DMS153 (cell line): ENCODE measurements at regions not wholly inside any gene's neighbourhood (a gene's known extent, or its start where the extent isn't known, plus 50 kb on each side); places are given as distances from the start of the nearest gene placed in this dataset.

Experiments used
- DNase-seq: peaks from one replicate; lab custom pipeline; 2025; lab: John Stamatoyannopoulos, UW

DNA sequence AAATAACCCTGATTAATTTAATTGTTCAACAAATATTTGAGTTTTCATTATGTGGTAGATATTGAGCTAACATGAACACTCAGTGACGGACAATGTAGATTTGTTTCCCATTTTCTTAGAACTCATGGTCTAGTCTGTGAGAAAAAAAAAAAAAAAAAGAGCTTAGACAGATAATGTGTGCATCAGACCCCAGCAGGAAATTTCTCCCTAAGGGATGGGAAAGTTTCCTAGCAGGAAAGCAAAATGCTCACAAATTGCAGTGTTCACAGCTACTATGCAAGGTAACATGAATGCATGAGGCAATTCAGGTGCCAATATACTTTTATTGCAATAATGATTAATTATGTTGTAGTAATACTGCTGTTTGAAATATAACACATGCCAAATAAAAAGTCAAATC, 843.2 kb upstream of the SLIT2 start:
- DNase-seq: no peak

DNA sequence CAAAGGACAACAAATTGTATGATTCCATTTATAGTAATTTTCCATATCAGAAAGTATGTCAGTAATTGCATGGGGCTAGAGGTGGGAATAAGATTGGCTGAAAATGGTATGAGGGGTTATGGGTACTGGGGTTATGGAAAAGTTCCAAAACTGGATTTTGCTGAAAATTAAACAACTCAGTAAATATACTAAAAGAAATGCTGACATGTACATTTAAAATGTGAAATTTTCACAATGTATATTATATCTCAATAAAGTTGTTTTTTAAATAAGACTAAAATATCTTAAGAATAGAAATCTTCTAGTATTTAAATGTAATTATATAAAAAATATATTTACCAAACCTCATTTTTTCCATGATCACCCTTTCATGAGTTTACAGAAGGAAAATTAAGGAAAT, 844.9 kb upstream of the SLIT2 start:
- no peak for DNase-seq

DNA sequence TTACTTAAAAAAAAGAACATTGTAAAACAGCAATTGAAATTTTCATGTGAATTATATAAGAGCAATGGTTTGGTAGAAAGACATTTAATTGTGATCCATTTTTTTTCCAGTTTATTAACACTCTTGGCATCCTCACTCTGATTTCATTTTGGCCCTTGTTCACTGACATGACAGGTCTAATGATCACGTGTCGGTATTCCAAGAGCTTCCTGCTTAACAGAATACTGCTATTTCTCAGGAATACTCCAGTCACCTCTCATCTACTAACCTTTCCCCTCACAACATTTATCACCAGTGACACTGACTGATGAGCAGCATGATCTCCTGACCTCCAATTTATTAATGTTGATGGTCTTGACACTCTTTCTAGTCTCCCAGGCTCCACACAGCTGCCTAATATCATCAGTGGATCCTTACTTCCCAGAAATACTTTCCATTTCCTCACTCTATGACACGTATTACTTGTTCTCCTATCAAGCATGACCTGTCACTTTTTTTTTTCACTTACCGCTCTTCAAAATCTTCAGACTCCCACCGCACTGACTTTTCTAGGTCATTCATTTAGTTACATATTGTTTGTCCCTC, 847.8 kb upstream of the SLIT2 start:
- no peak for DNase-seq

- DNase-seq: no peak
These were observed 849.1 kb upstream of the SLIT2 start for GRCh38 chr4:19402581-19403065.

GRCh38 chr4:19401301-19402080, 850.2 kb upstream of the SLIT2 start:
- no peak for DNase-seq

DNA sequence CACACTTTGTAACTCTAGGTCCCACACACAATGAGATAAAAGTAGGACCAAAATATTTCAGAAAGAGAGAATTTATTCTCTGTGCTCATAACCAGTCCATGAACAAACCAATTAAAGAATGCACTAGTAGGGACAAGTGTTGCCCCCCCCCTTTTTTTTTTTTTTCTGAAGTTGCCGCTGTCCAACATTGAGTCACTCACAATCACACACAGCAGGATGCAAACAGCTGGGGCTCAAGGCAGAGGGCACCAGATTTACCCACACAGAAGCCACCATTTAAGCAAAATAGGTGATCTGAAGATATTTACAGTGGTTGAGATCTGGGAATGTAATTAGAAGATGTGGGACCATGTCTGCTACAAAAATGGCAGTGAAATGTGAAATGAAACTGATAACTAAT, 850.9 kb upstream of the SLIT2 start:
- no peak for DNase-seq

GRCh38 chr4:19399001-19399400, 852.7 kb upstream of the SLIT2 start:
- DNase-seq: no peak

- no peak for DNase-seq
These were observed 864.9 kb upstream of the SLIT2 start for GRCh38 chr4:19386786-19387185.

DNA sequence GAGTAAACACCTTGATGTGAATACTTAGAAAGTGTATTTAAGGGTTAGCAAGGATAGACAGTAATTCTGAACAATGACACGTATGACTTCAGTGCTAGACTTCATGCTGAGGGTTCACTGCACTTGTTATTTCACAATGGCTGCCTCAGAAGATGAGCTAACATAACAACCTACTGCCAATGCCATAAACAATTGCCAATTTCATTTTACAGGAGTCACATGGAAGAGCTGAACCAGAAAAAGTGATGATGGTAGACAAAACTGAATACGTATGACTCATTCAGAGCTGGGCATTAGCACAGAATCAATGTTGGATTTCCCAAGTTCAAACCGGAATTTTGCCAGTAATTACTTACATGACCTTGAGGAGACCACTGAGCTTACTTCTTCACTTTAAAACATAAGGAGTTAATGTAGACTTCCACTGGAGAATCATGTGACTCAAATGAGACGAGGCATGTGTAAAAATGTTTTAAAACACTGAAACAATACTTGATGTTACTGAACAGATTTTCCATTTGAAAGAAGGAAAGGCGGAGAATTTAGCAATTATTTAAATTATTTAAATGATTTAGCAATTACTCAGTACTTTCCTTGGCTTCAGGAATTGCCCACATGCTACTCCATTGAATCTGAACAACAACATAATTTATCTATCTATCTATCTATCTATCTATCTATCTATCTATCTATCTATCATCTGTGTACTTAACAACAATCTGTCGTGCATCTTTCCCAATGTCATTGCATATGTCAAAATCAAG, 868.5 kb upstream of the SLIT2 start:
- no peak for DNase-seq

GRCh38 chr4:19381068-19381467, 870.6 kb upstream of the SLIT2 start:
- no peak for DNase-seq

DNA sequence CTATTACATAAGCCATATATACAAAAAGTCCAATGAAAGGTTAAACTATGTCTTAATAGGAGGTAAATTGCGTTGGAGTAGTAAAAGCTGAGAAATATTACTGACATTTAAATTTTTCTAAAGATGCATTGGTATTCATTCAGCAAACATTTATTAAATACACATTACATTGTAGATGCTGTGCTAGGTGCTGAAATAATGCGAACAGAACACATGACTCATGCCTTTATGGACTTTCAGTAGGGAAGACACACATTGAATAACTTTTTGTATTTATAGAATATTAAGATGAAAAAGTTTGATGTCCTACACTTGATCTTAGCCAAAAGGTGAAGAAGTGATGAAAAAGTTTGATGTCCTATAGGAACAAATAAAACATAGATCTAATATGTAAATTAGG, 871.1 kb upstream of the SLIT2 start:
- no peak for DNase-seq

DNA sequence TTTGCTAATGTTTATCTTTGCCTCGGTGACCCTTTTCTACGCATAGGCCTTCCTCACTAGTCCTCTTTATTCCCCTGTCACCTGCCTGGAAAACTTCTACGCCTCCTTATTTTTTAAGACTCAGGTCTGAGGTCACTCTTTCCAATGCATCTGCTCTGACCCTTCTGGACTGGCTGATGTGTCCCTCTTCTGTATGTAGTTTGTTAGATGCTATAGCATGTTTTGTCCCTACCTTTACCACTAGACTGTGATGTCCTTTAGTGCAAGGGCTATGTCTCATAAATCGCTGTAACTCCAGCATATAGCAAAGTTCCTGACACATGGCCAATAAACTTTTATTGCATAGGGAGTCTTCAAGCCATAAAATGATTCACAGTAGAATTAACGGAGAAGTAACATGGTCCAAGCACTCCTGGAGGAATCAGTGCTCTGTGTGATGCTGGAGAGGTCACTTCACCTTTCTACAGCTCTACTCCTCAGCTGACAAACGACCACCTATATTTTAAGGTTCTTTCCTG, 872.5 kb upstream of the SLIT2 start:
- no peak for DNase-seq

DNA sequence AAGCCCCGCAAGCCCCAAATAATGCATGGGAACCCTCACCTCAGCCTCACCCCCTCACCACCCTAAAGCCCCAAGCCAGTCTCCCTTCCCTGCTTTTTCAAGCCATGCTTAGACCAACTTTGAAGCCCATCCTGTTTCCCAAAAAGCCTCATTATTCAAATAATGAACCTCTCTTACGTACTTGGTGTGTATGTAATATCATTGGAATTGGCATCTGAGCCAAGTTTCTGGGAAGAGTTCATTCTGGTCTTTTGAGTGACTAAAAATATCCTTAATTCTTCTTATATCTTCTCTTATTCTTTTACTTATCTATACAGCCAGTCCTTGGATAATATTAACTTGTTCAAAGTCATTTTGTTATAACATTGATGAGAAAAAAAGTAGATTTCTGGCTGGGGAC, 875.8 kb upstream of the SLIT2 start:
- DNase-seq: no peak

- no peak for DNase-seq
These were observed 876.4 kb upstream of the SLIT2 start for GRCh38 chr4:19375136-19375804.

- DNase-seq: no peak
These were observed 879.3 kb upstream of the SLIT2 start for GRCh38 chr4:19372390-19372789.

GRCh38 chr4:19368800-19369199, 882.9 kb upstream of the SLIT2 start:
- no peak for DNase-seq

DNA sequence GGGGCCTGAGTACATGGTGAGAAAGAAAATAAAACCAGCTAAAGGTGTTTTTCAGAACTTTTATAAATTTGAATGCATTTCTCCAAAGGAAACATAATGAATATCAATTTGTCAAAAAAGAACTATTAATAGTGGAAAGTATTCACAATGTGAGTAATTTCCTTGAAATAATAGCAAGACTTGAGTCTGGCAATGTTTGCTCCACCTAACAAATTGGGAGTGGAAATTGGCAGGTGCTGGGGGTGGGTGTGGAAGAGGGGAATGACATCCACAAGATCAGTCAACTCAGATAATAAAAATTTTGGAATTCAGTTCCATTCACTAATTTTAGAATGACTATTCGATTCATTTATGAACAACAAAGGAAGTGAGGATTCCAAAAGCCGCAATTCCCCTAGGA, 884.8 kb upstream of the SLIT2 start:
- no peak for DNase-seq

DNA sequence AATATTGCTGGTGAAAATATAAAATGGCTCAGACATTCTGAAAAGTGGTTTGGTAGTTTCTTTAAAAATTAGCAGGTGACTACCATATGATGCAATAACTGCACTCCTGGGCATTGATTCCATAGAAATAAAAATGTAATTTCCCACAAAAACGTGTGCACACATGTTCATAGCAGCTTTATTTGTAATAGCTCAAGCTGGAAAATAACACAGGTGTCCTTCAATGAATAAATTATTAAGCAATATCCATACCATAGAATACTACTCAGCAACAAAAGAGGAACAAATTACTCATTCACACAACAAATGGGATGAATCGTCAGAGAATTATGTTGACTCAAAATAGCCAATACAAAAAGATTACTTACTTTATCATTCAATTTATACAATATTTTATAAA, 893.7 kb upstream of the SLIT2 start:
- no peak for DNase-seq

GRCh38 chr4:19349416-19349815, 902.3 kb upstream of the SLIT2 start:
- DNase-seq: no peak

DNA sequence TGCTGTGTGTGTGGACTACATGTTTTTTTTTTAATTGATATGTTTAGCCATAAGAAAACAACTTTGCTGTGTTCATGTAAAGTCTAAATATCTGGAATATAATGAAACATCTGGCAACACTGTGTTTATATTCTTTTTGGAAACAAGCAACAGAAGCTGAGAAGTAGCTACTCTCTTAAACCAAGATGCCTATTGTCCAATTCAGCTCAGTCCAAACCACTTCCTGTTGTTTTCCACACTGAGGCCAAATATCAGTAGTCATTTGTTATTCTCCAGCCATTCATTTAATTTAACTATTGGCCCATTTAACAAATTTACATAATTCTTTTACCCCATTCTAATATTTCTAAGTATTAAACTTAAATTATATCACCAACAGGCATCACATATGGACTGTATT, 903.0 kb upstream of the SLIT2 start:
- no peak for DNase-seq

GRCh38 chr4:19346636-19347035, 905.1 kb upstream of the SLIT2 start:
- DNase-seq: no peak

DNA sequence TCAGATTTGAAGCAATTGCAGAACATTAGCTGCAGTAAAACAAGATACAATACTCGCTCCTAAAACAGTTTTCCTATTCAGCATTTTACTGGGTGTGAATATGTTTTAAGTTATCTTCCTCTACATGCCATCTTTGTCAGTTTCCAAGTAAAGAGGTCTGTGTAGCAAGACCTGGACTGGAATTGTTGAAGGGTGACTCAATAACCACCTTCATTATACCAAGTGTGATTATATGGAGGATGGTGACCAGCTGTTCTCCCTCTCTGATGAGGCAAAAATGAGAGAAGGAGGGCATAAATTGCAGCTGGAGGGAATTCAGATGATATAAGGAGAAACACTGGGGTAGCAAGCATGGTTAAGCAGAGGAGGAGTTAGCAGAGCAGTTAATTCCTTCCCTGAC, 922.1 kb upstream of the SLIT2 start:
- DNase-seq: no peak
